ENCODE measurements at regions not wholly inside any gene's neighbourhood (a gene's known extent, or its start where the extent isn't known, plus 50 kb on each side); places are given as distances from the start of the nearest gene placed in this dataset.
"Not testable (repeated sequence)": the region's sequence is repeated elsewhere in the genome, so short reads cannot be mapped to it uniquely, and the experiment has no call there.

GRCh38 chr14:104396682-104397470, 182.7 kb upstream of the C14orf180 start:
- DNase-seq (ENCODE audit: low read depth), result no peak
- TF ChIP-seq CTCF (IDR thresholded peaks at IDR 0.05; ENCODE audit: low read depth, low read length, missing control alignments), result no peak

GRCh38 chr14:104397956-104398355, 181.6 kb upstream of the C14orf180 start:
- no peak for DNase-seq (ENCODE audit: low read depth)
- TF ChIP-seq CTCF (IDR thresholded peaks at IDR 0.05; ENCODE audit: low read depth, low read length, missing control alignments), result no peak
- no peak overlapping the region for H3K4me3 ChIP-seq (ENCODE audit: low read depth, low read length)

More at GRCh38 chr14:104396682-104397470, 182.7 kb upstream of the C14orf180 start:
- H3K4me3 ChIP-seq (ENCODE audit: low read depth, low read length), result no peak overlapping the region

GRCh38 chr14:104398656-104399055, 180.9 kb upstream of the C14orf180 start:
- no peak for TF ChIP-seq CTCF (IDR thresholded peaks at IDR 0.05; ENCODE audit: low read depth, low read length, missing control alignments)
- no peak overlapping the region for H3K4me3 ChIP-seq (ENCODE audit: low read depth, low read length)
- DNase-seq (ENCODE audit: low read depth), result no peak

GRCh38 chr14:104399432-104400155, 180.0 kb upstream of the C14orf180 start:
- no peak overlapping the region for H3K4me3 ChIP-seq (ENCODE audit: low read depth, low read length)
- DNase-seq (ENCODE audit: low read depth), result no peak
- TF ChIP-seq CTCF (IDR thresholded peaks at IDR 0.05; ENCODE audit: low read depth, low read length, missing control alignments), result no peak

- DNase-seq (ENCODE audit: low read depth), result no peak
- TF ChIP-seq CTCF (IDR thresholded peaks at IDR 0.05; ENCODE audit: low read depth, low read length, missing control alignments), result no peak
- no peak overlapping the region for H3K4me3 ChIP-seq (ENCODE audit: low read depth, low read length)
Measured at GRCh38 chr14:104400355-104400754, 179.2 kb upstream of the C14orf180 start.

- DNase-seq (ENCODE audit: low read depth), result no peak
- no peak for TF ChIP-seq CTCF (IDR thresholded peaks at IDR 0.05; ENCODE audit: low read depth, low read length, missing control alignments)
- H3K4me3 ChIP-seq (ENCODE audit: low read depth, low read length), result no peak overlapping the region
Measured at GRCh38 chr14:104401785-104402184, 177.8 kb upstream of the C14orf180 start.

GRCh38 chr14:104402303-104402702, 177.3 kb upstream of the C14orf180 start:
- DNase-seq (ENCODE audit: low read depth); H3K4me3 ChIP-seq (ENCODE audit: low read depth, low read length): not testable (repeated sequence)

Measured in GM12864 (cell line).